PC-9 (cell line): ENCODE measurements at regions not wholly inside any gene's neighbourhood (a gene's known extent, or its start where the extent isn't known, plus 50 kb on each side); places are given as distances from the start of the nearest gene placed in this dataset.

ENCODE experiments used
- BruUV-seq: library from RNA; stranded (reverse); fragments of 400-500 nt; replicated peaks from 2 replicates; lab custom pipeline; 2021; lab: Mats Ljungman, UMichigan
- CTCF ChIA-PET: fragments of 300-600 bp; sonication (Branson Sonifier 250); formaldehyde crosslinking; loops from one replicate; lab custom pipeline; 2022; ENCODE audit warnings: antibody characterized with exemption; lab: Charles Lee
- POLR2A ChIA-PET: fragments of 300-600 bp; sonication (Branson Sonifier 250); formaldehyde crosslinking; loops from one replicate; lab custom pipeline; 2022; ENCODE audit warnings: antibody characterized with exemption; ENCODE audit not compliant: unreplicated experiment; lab: Charles Lee
- DNase-seq, 2 experiments: peaks; one replicate each; pipeline versions ENCODE4 v3.0.0 to v3.0.0-alpha.2; 2015 to 2022; ENCODE audit warnings: mixed read lengths in 1 of 2
- H2AFZ ChIP-seq: fragments of 200-600 bp; sonication (generic); 2 replicates; pipeline ENCODE4 v1.8.1; 2017; ENCODE audit warnings: antibody characterized with exemption
- H3F3A ChIP-seq: fragments of 200-600 bp; sonication (generic); 2 replicates; pipeline ENCODE4 v1.8.1; 2017; ENCODE audit warnings: antibody characterized with exemption, mild to moderate bottlenecking, low read depth; ENCODE audit not compliant: insufficient read depth
- H3K27ac ChIP-seq: fragments of 200-600 bp; sonication (generic); 2 replicates; pipeline ENCODE4 v1.6.1; 2016; ENCODE audit warnings: mixed run types
- H3K27me3 ChIP-seq: fragments of 200-600 bp; sonication (generic); 2 replicates; pipeline ENCODE4 v1.6.1; 2016; ENCODE audit warnings: low read depth, mixed run types; ENCODE audit not compliant: insufficient read depth
- H3K36me3 ChIP-seq: fragments of 200-600 bp; sonication (generic); 2 replicates; pipeline ENCODE4 v1.6.1; 2016; ENCODE audit warnings: low read depth, mixed run types
- H3K4me1 ChIP-seq: fragments of 200-600 bp; sonication (generic); replicated peaks from 2 replicates; pipeline ENCODE4 v1.6.1; 2016; ENCODE audit warnings: mixed run types; ENCODE audit not compliant: insufficient read depth
- H3K4me2 ChIP-seq: fragments of 200-600 bp; sonication (generic); 2 replicates; pipeline ENCODE4 v1.6.1; 2017; ENCODE audit warnings: mixed run types
- H3K4me3 ChIP-seq: fragments of 200-600 bp; sonication (generic); 2 replicates; pipeline ENCODE4 v1.6.1; 2016; ENCODE audit warnings: mixed run types
- H3K79me2 ChIP-seq: fragments of 200-600 bp; sonication (generic); 2 replicates; pipeline ENCODE4 v1.6.1; 2017; ENCODE audit warnings: low read depth, mixed run types
- H3K9me2 ChIP-seq: fragments of 200-600 bp; sonication (generic); 2 replicates; pipeline ENCODE4 v1.8.1; 2017; ENCODE audit warnings: mild to moderate bottlenecking; ENCODE audit not compliant: insufficient read depth
- H3K9me3 ChIP-seq: fragments of 200-600 bp; sonication (generic); 2 replicates; pipeline ENCODE4 v1.8.1; 2016; ENCODE audit warnings: low read depth; ENCODE audit not compliant: insufficient read depth
- H4K20me1 ChIP-seq: fragments of 200-600 bp; sonication (generic); 2 replicates; pipeline ENCODE4 v1.8.1; 2017; ENCODE audit not compliant: insufficient read depth
- CTCF ChIP-seq: fragments of 200-600 bp; sonication (generic); conservative IDR thresholded peaks from 2 replicates; pipeline ENCODE4 v1.6.1; 2017; ENCODE audit warnings: mixed run types, antibody characterized with exemption, mild to moderate bottlenecking, moderate library complexity
- EZH2 ChIP-seq: fragments of 200-600 bp; sonication (generic); IDR thresholded peaks from 2 replicates; pipeline ENCODE4 v1.8.0; 2017; ENCODE audit warnings: antibody characterized with exemption, low read depth
- intact Hi-C: fragments of 100-400 bp; cut with micrococcal nuclease; formaldehyde crosslinking; loops from one replicate; pipeline ENCODE4 v1.10.0; 2022; ENCODE audit not compliant: unreplicated experiment

DNA sequence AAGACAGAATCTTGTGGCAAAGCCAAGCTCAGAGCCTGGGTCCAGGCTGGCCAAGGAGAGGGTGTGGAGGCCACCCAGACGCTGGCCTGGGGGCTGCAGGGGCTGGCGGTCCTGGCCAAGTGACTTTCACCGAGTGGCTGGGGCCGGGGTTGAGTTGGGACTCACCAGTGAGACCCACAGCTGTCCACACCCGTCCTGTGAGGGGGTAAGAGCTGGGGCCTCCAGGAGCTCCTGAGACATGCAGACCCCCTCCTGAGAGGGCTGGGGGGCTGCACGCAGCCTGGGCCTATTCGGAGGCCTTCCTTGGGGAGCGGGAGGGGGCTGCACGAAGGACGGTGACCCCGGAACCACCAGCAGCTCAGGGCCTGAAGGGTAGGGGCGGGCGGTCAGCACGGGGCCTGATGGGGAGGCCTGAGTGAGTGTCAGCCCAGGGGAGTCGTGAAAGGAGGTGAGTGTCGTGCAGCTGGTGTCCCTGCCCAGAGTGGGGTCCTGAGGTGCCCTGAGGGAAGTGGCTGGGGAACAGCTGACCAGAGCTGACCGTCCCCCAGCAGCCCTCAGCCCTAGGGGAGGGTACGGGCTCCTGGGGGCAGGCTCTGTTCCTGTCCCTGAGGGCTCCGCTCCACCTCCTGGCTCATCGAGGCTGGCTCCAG is 100.9 kb downstream of the FOXL3 start:
- CTCF ChIA-PET = no interaction called here
- peaks cover 80% of the 10 kb centered on the region for H3K27me3 ChIP-seq
- H3K27ac ChIP-seq = no peak overlapping the region
- no peak overlapping the region for H2AFZ ChIP-seq
- no TSS peak for BruUV-seq
- no peaks in the 10 kb centered on the region for H3F3A ChIP-seq
- no peak overlapping the region for H3K4me3 ChIP-seq
- H3K36me3 ChIP-seq = no peaks in the 10 kb centered on the region
- 0 out of 2 replicates have a peak, but pooled peaks cover 2% of the 10 kb centered on the region for H3K9me3 ChIP-seq
- intact Hi-C loops = no loop called here
- no peaks in the 10 kb centered on the region; the same call in 1 of the 2 replicates for H4K20me1 ChIP-seq
- no peaks in the 10 kb centered on the region for H3K79me2 ChIP-seq
- no peak for TF ChIP-seq CTCF
- no peak for TF ChIP-seq EZH2
- H3K4me1 ChIP-seq = no peaks in the 10 kb centered on the region
- H3K4me2 ChIP-seq = no peak overlapping the region
- POLR2A ChIA-PET = no interaction called here
- DNase-seq = no peak
- H3K9me2 ChIP-seq = no peaks in the 10 kb centered on the region

GRCh38 chr7:391411-391951 is 101.5 kb downstream of the FOXL3 start:
- H3K4me2 ChIP-seq = no peak overlapping the region
- no peaks in the 10 kb centered on the region for H3K9me2 ChIP-seq
- no peaks in the 10 kb centered on the region for H3K79me2 ChIP-seq
- no peak for TF ChIP-seq EZH2
- no peak for TF ChIP-seq CTCF
- H3K27ac ChIP-seq = no peak overlapping the region
- no peaks in the 10 kb centered on the region for H3F3A ChIP-seq
- ChIA-PET POLR2A (no interaction called here), CTCF (no interaction called here)
- H3K36me3 ChIP-seq = no peaks in the 10 kb centered on the region
- 0 out of 2 replicates have a peak, but pooled peaks cover 8% of the 10 kb centered on the region for H3K9me3 ChIP-seq
- peaks cover 80% of the 10 kb centered on the region for H3K27me3 ChIP-seq
- no peak overlapping the region for H2AFZ ChIP-seq
- no peaks in the 10 kb centered on the region; the same call in 1 of the 2 replicates for H4K20me1 ChIP-seq
- no TSS peak for BruUV-seq
- H3K4me3 ChIP-seq = no peak overlapping the region
- no peaks in the 10 kb centered on the region for H3K4me1 ChIP-seq
- DNase-seq = no peak
- intact Hi-C loops = no loop called here

- Histone ChIP-seq H3K79me2 (no peaks in the 10 kb centered on the region), H3K27ac (no peak overlapping the region), H3K4me2 (no peak overlapping the region), H3K36me3 (no peaks in the 10 kb centered on the region), H3K4me1 (no peaks in the 10 kb centered on the region), H4K20me1 (no peaks in the 10 kb centered on the region; the same call in 1 of the 2 replicates), H3F3A (no peaks in the 10 kb centered on the region), H3K9me3 (0 out of 2 replicates have a peak, but pooled peaks cover 12% of the 10 kb centered on the region), H3K4me3 (no peak overlapping the region), H3K27me3 (peaks cover 80% of the 10 kb centered on the region), H2AFZ (no peak overlapping the region), H3K9me2 (no peaks in the 10 kb centered on the region)
- intact Hi-C loops = no loop called here
- no TSS peak for BruUV-seq
- DNase-seq = no peak
- ChIA-PET POLR2A (no interaction called here), CTCF (no interaction called here)
- no peak for TF ChIP-seq CTCF
- no peak for TF ChIP-seq EZH2
These were observed 102.1 kb downstream of the FOXL3 start for GRCh38 chr7:391961-392524.
